Lower leg skin (tissue), 3 donors: ENCODE measurements at regions not wholly inside any gene's neighbourhood (a gene's known extent, or its start where the extent isn't known, plus 50 kb on each side); places are given as distances from the start of the nearest gene placed in this dataset.

Experiments used
- POLR2A ChIP-seq, 2 donors: fragments of 450-650 bp; IDR thresholded peaks; one replicate each; pipeline ENCODE4 v1.6.1; 2016 to 2017; ENCODE audit warnings: antibody characterized with exemption in 2 of 2, mild to moderate bottlenecking in 1 of 2, moderate library complexity in 1 of 2
- TF ChIP-seq, protein P1 (sequence below), 3 donors: fragments of 450-650 bp; IDR thresholded peaks; one replicate each; pipeline ENCODE4 v1.5.1; 2016; ENCODE audit warnings: antibody characterized with exemption in 3 of 3, mild to moderate bottlenecking in 3 of 3, moderate library complexity in 2 of 3

DNA sequence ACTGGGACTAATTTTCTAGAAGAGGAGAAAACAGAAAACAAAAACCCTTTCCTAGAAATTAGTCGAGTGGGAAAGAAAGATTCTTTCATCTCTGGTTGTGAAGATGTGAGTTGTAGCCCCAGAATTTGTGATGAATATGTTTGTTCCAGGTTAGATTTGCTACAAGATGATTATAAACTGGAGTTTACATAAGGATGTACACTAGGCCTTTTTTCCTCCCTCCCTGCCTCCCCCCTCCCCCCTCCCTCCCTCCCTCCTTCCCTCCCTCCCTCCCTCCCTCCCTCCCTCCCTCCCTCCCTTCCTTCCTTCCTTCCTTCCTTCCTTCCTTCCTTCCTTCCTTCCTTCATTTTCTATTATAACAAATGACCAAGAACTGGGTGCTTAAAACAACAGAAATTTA, 1502.0 kb downstream of the SI start:
- TF ChIP-seq, protein P1, sequence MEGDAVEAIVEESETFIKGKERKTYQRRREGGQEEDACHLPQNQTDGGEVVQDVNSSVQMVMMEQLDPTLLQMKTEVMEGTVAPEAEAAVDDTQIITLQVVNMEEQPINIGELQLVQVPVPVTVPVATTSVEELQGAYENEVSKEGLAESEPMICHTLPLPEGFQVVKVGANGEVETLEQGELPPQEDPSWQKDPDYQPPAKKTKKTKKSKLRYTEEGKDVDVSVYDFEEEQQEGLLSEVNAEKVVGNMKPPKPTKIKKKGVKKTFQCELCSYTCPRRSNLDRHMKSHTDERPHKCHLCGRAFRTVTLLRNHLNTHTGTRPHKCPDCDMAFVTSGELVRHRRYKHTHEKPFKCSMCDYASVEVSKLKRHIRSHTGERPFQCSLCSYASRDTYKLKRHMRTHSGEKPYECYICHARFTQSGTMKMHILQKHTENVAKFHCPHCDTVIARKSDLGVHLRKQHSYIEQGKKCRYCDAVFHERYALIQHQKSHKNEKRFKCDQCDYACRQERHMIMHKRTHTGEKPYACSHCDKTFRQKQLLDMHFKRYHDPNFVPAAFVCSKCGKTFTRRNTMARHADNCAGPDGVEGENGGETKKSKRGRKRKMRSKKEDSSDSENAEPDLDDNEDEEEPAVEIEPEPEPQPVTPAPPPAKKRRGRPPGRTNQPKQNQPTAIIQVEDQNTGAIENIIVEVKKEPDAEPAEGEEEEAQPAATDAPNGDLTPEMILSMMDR (IDR thresholded peaks at IDR 0.05) = no peak
- TF ChIP-seq POLR2A (IDR thresholded peaks at IDR 0.05) = no peak
